ENCODE measurements at regions not wholly inside any gene's neighbourhood (a gene's known extent, or its start where the extent isn't known, plus 50 kb on each side); places are given as distances from the start of the nearest gene placed in this dataset.

DNA sequence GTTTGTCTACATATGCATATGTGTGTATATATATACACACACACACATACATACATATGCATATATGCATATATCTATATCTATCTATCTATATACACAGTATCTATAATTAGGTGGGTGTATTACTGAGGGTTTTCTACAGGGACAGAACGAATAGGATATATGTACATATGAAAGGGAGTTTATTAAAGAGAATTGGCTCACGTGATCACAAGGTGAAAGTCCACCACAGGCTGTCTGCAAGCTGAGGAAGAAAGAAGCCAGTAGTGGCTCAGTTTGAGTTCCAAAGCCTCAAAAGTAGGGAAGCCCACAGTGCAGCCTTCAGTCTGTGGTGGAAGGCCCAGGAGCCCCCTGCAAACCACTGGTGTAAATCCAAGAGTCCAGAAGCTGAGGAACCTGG is 756.0 kb upstream of the ACVR2A start:
- intact Hi-C loops (cut with DNase I), result no loop called here
- Histone ChIP-seq H3K27ac (no peak overlapping the region), H3K27me3 (no peaks in the 10 kb centered on the region), H3K9me3 (no peaks in the 10 kb centered on the region), H3K4me3 (replicated peaks in 1 of 3) (no peak overlapping the region), H3K36me3 (no peaks in the 10 kb centered on the region), H3K4me1 (no peaks in the 10 kb centered on the region)
- 85 to 96% methylated on average over 2 of the region's 2 CpGs for WGBS, 2 donors
- TF ChIP-seq, protein P1, sequence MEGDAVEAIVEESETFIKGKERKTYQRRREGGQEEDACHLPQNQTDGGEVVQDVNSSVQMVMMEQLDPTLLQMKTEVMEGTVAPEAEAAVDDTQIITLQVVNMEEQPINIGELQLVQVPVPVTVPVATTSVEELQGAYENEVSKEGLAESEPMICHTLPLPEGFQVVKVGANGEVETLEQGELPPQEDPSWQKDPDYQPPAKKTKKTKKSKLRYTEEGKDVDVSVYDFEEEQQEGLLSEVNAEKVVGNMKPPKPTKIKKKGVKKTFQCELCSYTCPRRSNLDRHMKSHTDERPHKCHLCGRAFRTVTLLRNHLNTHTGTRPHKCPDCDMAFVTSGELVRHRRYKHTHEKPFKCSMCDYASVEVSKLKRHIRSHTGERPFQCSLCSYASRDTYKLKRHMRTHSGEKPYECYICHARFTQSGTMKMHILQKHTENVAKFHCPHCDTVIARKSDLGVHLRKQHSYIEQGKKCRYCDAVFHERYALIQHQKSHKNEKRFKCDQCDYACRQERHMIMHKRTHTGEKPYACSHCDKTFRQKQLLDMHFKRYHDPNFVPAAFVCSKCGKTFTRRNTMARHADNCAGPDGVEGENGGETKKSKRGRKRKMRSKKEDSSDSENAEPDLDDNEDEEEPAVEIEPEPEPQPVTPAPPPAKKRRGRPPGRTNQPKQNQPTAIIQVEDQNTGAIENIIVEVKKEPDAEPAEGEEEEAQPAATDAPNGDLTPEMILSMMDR (IDR thresholded peaks at IDR 0.05), result no peak
- TF ChIP-seq POLR2A (IDR thresholded peaks at IDR 0.05), result no peak
- DNase-seq, result no peak

DNA sequence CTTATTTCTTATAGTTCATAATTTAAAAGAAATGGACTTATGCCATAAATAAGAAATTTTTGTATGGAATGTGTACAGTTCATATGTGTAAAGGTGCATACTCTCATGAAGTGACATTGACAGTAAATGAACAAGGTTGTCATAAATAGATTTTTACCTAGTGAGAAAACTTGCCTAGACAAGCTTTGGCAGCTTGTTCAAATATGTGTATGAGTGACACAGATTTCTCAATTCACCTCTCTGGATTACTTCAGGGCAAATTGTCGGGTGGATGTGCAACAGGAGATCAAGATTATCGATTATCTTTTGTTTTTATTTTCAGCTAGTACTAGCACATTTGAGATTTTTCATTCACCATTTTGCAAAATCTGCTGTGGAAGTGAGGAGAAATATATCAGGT is 758.1 kb upstream of the ACVR2A start:
- TF ChIP-seq, protein P1 (IDR thresholded peaks at IDR 0.05), result no peak
- no peak for TF ChIP-seq POLR2A (IDR thresholded peaks at IDR 0.05)
- no peaks in the 10 kb centered on the region for H3K27me3 ChIP-seq
- H3K4me1 ChIP-seq, result no peaks in the 10 kb centered on the region
- intact Hi-C loops (cut with DNase I), result no loop called here
- no peak overlapping the region for H3K4me3 ChIP-seq (replicated peaks in 1 of 3)
- no peak for DNase-seq
- no peaks in the 10 kb centered on the region for H3K36me3 ChIP-seq
- 93 to 97% methylated on average over 2 of the region's 2 CpGs for WGBS, 2 donors
- H3K9me3 ChIP-seq, result no peaks in the 10 kb centered on the region
- H3K27ac ChIP-seq, result no peak overlapping the region

DNA sequence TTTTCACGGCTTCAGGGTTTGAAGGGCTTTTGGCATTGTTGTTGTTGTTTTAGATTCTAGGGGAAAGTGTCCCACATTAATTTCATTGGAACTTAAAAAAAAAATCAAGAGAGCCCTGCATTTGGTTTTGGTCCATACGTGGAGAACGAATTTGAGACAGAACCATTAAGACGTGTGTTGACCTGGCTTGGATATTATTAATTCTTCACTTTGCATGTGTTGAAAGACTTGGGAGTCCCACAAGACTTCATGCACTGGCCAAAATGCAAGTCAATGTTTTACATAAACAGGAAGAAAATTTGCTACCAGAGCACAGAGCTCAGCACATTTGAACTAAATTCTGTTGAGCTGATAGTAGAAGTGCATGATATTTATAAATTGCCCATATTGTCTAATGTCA is 761.2 kb upstream of the ACVR2A start:
- intact Hi-C loops (cut with DNase I), result no loop called here
- H3K27me3 ChIP-seq, result no peaks in the 10 kb centered on the region
- H3K4me1 ChIP-seq, result no peaks in the 10 kb centered on the region
- TF ChIP-seq POLR2A (IDR thresholded peaks at IDR 0.05), result no peak
- TF ChIP-seq, protein P1 (IDR thresholded peaks at IDR 0.05), result no peak
- no peak for DNase-seq
- H3K9me3 ChIP-seq, result no peaks in the 10 kb centered on the region
- no peaks in the 10 kb centered on the region for H3K36me3 ChIP-seq
- no peak overlapping the region for H3K4me3 ChIP-seq (replicated peaks in 1 of 3)
- H3K27ac ChIP-seq, result no peak overlapping the region
- WGBS, 2 donors, result 79 to 87% methylated on average over 4 of the region's 4 CpGs

DNA sequence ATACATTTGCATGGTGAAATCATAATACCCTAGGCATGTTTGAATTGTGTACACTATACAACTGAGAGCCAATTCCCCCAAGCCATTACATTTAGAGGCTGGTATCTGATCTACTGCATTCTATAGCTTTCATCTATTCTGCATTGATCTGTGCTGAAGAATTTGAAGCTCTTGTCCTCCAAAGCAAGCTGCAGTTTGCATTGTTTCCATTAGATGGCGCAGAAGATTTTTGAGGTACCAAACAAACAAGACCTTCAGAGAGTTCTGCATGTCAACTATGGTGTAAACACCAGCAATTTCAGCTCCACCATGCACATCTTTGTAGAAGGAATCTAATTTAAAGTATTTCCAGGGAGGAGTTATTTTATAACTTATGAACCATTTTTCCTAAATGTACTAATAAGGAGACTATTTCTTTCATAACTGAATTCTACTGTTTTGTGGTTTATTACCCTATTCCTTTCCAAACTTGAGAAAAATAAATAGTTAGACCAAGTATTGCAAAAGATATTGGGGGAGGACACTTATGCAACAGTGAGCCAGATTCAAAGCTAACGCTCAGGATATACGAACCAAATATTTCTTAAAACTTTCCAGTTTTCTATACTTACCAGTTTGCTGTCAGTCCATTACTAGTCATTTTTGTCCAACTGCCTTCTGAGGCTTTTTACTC is 761.8 kb upstream of the ACVR2A start:
- Histone ChIP-seq H3K27ac (no peak overlapping the region), H3K4me3 (replicated peaks in 1 of 3) (no peak overlapping the region), H3K4me1 (no peaks in the 10 kb centered on the region), H3K9me3 (no peaks in the 10 kb centered on the region), H3K27me3 (no peaks in the 10 kb centered on the region), H3K36me3 (no peaks in the 10 kb centered on the region)
- intact Hi-C loops (cut with DNase I), result no loop called here
- peak; percentile 29 to 30 for DNase-seq
- 45 to 58% methylated on average over 3 of the region's 3 CpGs for WGBS, 2 donors
- TF ChIP-seq, protein P1 (IDR thresholded peaks at IDR 0.05), result peak; percentile 72 to 94 (median 80)
- no peak for TF ChIP-seq POLR2A (IDR thresholded peaks at IDR 0.05)

DNA sequence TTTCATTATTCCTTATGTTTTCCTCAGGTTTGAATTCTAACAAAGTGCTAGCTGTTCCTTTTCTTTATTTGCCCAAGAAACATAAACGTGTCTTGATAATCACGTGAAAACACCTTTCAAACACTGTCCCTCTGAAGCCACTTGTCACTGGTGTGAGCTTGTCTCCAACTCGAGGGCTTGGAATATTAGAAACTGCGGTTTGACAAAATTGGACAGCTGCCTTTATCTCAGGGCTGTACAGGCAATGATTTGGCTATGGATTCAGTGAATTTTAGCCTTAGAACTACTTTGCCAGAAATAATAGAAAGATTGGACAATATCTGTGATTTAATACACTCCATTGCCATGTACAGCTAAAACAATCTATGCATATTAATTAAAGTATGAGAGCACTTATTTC is 763.0 kb upstream of the ACVR2A start:
- H3K27me3 ChIP-seq, result no peaks in the 10 kb centered on the region
- no peak overlapping the region for H3K4me3 ChIP-seq (replicated peaks in 1 of 3)
- H3K9me3 ChIP-seq, result no peaks in the 10 kb centered on the region
- intact Hi-C loops (cut with DNase I), result no loop called here
- 59% methylated on average over 4 of the region's 4 CpGs for WGBS, 2 donors
- DNase-seq, result no peak
- H3K36me3 ChIP-seq, result no peaks in the 10 kb centered on the region
- TF ChIP-seq, protein P1 (IDR thresholded peaks at IDR 0.05), result no peak
- no peak for TF ChIP-seq POLR2A (IDR thresholded peaks at IDR 0.05)
- H3K27ac ChIP-seq, result no peak overlapping the region
- no peaks in the 10 kb centered on the region for H3K4me1 ChIP-seq
